Astrocyte of the cerebellum (primary cell): ENCODE measurements at regions not wholly inside any gene's neighbourhood (a gene's known extent, or its start where the extent isn't known, plus 50 kb on each side); places are given as distances from the start of the nearest gene placed in this dataset.

Source experiments
- DNase-seq: peaks from one replicate; pipeline ENCODE4 v3.0.0-alpha.2; 2011; ENCODE audit warnings: low read depth
- H3K4me3 ChIP-seq: 2 replicates; pipeline ENCODE4 v1.5.1; 2011; ENCODE audit warnings: mild to moderate bottlenecking, low read depth, low read length, moderate library complexity
- CTCF ChIP-seq: IDR thresholded peaks from 2 replicates; pipeline ENCODE4 v1.5.1; 2012; ENCODE audit warnings: low read length, low read depth, moderate library complexity, mild to moderate bottlenecking; ENCODE audit errors: missing control alignments
- in situ Hi-C: cut with HindIII; loops from 2 replicates; pipeline ENCODE4 v1.10.0; 2017; ENCODE audit warnings: low sequenced_read_pairs

- H3K4me3 ChIP-seq: no peak overlapping the region
- DNase-seq: no peak
- TF ChIP-seq CTCF: no peak
- in situ Hi-C loops: loop anchor here (5.0 kb wide), 2 partner anchors 45 to 50 kb away; no protein-coding TSS in a partner anchor
Measured at GRCh38 chr2:120592084-120592483, 143.6 kb upstream of the GLI2 start.

DNA sequence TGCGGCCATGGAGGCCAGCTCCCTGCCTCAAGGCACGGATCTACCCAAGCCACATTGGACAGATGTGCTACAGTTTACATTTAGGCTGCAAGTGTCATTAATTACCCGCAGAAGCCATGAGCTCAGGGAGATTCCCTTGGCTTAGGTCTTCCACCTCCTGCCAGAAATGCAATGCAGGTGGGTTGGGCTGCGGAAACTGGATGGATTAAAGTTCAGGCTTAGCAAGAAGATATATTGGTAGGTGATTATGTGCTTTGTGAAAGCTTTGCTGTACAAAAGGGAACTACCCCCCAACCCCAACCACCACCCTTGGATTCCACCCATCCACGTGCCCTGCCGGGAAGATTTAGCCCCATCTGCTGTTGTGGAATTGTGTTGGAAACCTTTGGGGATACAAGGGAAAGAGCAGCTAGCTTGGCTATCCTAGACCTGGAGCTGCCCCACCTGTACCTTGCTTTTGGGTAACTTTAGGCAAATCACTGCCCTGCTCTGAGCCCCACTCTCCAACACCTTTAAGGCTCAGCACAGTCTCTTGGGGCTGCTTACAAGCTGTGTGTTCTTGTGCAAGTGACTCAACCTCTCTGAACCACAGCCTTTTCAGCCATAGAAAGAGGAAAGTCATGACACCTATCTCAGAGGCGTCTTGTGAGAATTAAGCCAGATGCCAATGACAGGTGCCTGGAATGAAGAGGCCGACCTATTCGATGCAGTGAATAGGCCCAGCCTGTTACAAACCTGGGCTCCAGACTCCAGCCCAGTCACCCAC, 141.6 kb upstream of the GLI2 start:
- in situ Hi-C loops: loop anchor here (5.0 kb wide), 2 partner anchors 47 to 48 kb away; no protein-coding TSS in a partner anchor
- H3K4me3 ChIP-seq: no peak overlapping the region
- DNase-seq: no peak
- TF ChIP-seq CTCF: no peak

GRCh38 chr2:120594856-120595685, 140.6 kb upstream of the GLI2 start:
- in situ Hi-C loops: loop anchor here (5.0 kb wide), 2 partner anchors 47 to 48 kb away; no protein-coding TSS in a partner anchor
- no peak for DNase-seq
- no peak overlapping the region for H3K4me3 ChIP-seq
- no peak for TF ChIP-seq CTCF

DNA sequence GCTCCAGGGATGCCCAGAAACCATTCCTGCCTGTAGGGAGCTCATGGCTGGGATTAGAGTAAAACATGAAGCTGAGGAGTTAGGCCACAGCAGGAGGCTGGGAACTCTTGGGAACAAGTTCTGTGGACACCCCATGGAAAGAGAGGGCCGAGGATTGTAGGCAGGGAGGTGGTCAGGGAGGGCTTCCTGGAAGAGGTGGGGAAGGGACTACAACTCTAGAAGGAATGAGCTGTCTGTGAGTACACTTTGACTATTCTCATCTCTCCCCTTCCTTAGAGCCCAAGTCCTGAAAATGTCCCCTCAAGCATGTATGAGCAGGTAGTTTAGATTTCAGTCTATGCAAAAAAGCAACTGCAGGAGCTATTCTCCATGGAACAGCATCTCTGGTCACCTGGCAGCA, 139.9 kb upstream of the GLI2 start:
- no peak overlapping the region for H3K4me3 ChIP-seq
- no peak for TF ChIP-seq CTCF
- in situ Hi-C loops: no loop called here
- DNase-seq: no peak

DNA sequence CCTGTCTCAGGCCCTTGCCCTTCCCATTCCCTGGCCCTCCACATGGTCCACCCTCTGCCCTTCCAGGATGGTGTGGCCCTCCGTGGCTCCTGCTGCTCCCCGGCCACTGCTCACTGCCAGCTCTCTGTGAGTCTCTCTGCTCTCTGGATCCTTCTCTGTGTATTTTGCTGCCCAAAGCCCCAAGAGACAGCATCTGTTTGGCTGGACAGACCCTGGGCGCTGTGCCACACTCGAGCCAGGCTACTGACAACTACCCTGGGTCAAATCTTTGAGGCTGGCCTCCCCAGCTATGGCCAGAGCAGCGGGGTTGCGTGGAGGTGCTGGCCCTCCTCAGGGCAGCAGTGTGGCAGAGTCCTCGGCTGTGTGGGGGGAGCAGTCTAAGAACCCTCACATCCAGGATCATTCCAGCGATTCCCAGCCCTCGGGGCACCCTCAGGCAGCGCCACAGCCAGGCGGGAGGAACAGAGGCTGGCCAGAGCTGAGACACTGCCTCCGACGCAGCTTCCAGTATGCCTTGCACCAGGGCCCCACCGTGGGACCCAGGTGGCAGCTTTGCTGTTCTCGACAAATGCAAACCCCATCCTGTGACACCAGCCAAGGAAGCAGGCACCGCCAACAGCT, 139.4 kb upstream of the GLI2 start:
- in situ Hi-C loops: no loop called here
- no peak for TF ChIP-seq CTCF
- DNase-seq: no peak
- no peak overlapping the region for H3K4me3 ChIP-seq

DNA sequence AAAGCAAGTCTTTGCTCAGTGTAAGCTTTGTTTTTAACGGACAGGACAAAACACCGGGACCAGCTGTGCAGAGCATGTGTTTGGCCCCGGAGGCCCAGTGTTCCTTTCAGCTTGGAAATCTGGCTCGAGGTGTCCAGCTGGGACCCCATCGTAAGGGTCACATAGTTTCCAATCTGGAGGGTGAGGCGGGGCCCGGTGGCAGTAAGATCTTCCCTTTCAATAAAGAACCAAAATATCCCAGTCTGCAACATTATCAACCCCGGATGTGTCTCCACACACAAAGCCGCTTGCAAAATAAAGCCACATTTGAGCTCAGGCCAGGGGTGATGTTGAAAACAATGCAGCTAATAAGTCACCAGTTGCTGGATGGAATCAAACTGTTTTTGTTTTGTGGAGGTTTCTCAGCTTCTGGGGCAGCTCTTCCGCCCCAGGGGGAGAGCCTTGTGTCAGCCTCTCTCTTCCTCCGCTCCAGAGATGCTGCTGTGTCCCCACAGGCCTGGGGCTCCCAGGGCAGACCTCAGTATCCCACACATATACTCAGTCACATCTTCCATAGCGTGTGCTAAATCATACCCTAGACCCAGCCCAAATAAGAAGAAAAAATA, 138.6 kb upstream of the GLI2 start:
- DNase-seq: peak; percentile 44
- no peak for TF ChIP-seq CTCF
- in situ Hi-C loops: no loop called here
- no peak overlapping the region for H3K4me3 ChIP-seq
